IPS-NIHi7 (cell line): ENCODE measurements at regions not wholly inside any gene's neighbourhood (a gene's known extent, or its start where the extent isn't known, plus 50 kb on each side); places are given as distances from the start of the nearest gene placed in this dataset.

Source experiments
- DNase-seq: peaks from one replicate; pipeline ENCODE4 v3.0.0; 2012; ENCODE audit warnings: mixed read lengths; ENCODE audit errors: extremely low spot score

GRCh38 chr20:4070323-4071177 lies 55.2 kb upstream of the RNF24 start:
- DNase-seq = no peak

DNA sequence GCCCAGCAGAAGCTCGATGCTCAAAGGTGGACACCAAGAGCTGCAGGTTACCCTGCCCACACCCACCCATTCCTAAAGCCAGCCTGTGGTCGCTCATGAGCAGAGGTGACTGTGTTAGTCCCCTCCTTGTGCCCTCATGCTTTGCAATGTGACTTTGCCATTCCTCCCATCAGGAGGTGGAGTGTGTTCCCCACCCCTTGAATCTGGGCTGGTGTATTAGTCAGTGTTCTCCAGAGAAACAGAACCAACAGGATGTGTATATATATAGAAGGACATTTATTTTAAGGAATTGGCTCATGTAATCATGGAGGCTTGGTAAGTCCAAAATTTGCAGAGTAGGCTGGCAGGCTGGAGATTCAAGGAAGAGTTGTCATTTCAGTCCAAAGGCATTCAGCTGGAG lies 54.4 kb upstream of the RNF24 start:
- DNase-seq = no peak

DNA sequence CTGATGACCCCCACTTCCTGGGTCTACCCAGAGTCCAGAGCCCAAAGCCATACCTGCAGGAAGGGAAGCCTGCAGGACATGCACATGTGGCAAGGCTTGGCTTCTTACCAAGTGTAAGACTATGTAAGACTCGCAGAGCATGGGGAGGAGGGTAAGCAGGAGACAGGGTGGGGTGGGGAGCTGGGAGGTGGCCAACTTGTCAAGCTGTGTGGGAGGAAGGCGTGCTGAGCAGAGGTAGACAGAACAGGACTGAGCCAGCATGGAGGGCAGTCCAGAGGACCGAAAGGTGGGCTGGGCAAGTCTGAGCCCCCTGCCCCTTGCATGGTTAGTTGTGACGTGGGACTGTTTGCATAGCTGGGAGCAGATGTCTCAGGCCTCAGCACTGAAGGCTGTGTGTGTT lies 53.4 kb upstream of the RNF24 start:
- DNase-seq = no peak

DNA sequence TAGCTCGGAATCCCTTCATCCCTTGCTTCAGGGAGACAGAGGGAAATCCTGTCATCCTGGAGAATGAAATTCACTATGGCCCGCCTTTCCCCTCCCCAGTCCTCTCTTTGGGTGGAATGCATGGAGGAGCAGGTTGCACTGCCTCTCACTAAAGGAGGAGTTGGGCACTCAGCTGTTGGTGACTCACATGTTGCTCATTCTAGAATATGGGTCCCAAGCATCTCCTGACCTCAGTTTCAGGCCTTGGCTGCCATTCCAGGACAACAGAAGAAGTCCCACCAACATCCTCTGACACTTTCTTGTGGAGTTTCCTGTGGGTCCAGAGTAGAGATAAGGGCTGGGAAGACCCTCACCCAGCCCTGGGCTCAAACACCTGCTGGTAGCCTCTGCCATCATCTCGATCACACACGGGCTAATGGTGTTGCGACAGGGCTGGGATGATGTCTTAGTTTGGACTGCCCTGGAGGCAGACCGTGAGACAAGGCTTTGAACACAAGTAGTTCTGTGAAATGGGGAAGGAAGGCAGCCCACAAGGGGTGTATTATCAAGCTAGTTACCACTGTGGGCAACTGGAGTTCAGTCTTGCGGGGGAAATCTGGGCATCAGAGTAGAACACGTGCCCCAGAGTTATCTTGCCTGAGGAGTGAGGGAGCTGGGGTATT lies 52.4 kb upstream of the RNF24 start:
- no peak for DNase-seq

DNA sequence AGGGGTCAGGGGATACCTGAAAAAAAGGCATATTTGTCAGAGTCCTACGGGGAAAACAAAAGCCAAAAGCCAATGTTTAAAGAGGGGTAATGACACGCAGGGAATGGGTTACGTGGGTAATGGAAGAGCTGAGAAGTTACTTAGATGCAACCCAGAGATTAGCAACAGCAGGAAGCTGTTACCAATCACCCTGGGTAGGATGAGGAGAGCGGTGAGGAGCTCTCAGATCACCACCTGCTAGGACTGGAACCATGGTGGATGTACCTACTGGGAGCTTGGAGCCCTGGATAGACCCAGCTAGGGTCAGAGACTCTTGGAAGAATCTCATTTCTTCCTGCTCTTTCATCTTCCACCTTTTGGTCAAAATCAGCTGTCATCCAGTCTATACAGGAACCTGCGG lies 51.2 kb upstream of the RNF24 start:
- DNase-seq = no peak

- no peak for DNase-seq
These were observed 50.1 kb upstream of the RNF24 start for GRCh38 chr20:4065391-4065844.
